HTR-8/SVneo (cell line): ENCODE measurements at regions not wholly inside any gene's neighbourhood (a gene's known extent, or its start where the extent isn't known, plus 50 kb on each side); places are given as distances from the start of the nearest gene placed in this dataset.

Experiments used
- DNase-seq: peaks from one replicate; pipeline ENCODE4 v3.0.0; 2011; ENCODE audit warnings: low spot score, mixed read lengths; ENCODE audit not compliant: insufficient read length
- FAIRE-seq: peaks from 2 replicates; lab custom pipeline; 2011; peaks lifted over from hg19 to GRCh38; lab: Jason Lieb, UNC

GRCh38 chr18:29664278-29665036, 1378.1 kb downstream of the DSC3 start:
- no peak for DNase-seq
- no peak for FAIRE-seq

- DNase-seq, result no peak
- no peak for FAIRE-seq
Measured at GRCh38 chr18:29661924-29662323, 1380.6 kb downstream of the DSC3 start.

- FAIRE-seq (no peak), DNase-seq (no peak)
Measured at GRCh38 chr18:29660777-29661176, 1381.8 kb downstream of the DSC3 start.

GRCh38 chr18:29653671-29654215, 1388.8 kb downstream of the DSC3 start:
- no peak for DNase-seq
- no peak for FAIRE-seq

- FAIRE-seq (no peak), DNase-seq (no peak)
Measured at GRCh38 chr18:29652797-29653196, 1389.7 kb downstream of the DSC3 start.

- no peak for DNase-seq
- FAIRE-seq, result no peak
Measured at GRCh38 chr18:29651122-29651680, 1391.3 kb downstream of the DSC3 start.

GRCh38 chr18:29648891-29649290, 1393.7 kb downstream of the DSC3 start:
- DNase-seq, result no peak
- no peak for FAIRE-seq

GRCh38 chr18:29647700-29648099, 1394.8 kb downstream of the DSC3 start:
- no peak for DNase-seq
- FAIRE-seq, result no peak

GRCh38 chr18:29644276-29644675, 1398.3 kb downstream of the DSC3 start:
- no peak for DNase-seq
- no peak for FAIRE-seq

- FAIRE-seq (no peak), DNase-seq (no peak)
Measured at GRCh38 chr18:29629493-29630036, 1413.0 kb downstream of the DSC3 start.

GRCh38 chr18:29626094-29626493, 1416.4 kb downstream of the DSC3 start:
- FAIRE-seq, result no peak
- DNase-seq, result no peak

- FAIRE-seq, result no peak
- no peak for DNase-seq
Measured at GRCh38 chr18:29616867-29617266, 1425.7 kb downstream of the DSC3 start.

- DNase-seq (no peak), FAIRE-seq (no peak)
Measured at GRCh38 chr18:29608982-29609381, 1432.1 kb upstream of the CDH2 start.

GRCh38 chr18:29605365-29605764, 1428.4 kb upstream of the CDH2 start:
- DNase-seq, result no peak
- no peak for FAIRE-seq

GRCh38 chr18:29596959-29597358, 1420.0 kb upstream of the CDH2 start:
- no peak for FAIRE-seq
- no peak for DNase-seq

GRCh38 chr18:29594493-29594892, 1417.6 kb upstream of the CDH2 start:
- FAIRE-seq (no peak), DNase-seq (no peak)

- DNase-seq, result no peak
- no peak for FAIRE-seq
Measured at GRCh38 chr18:29588446-29589100, 1411.6 kb upstream of the CDH2 start.

GRCh38 chr18:29586210-29586609, 1409.3 kb upstream of the CDH2 start:
- FAIRE-seq (no peak), DNase-seq (no peak)

GRCh38 chr18:29560270-29560669, 1383.3 kb upstream of the CDH2 start:
- DNase-seq, result no peak
- FAIRE-seq, result no peak

- no peak for FAIRE-seq
- DNase-seq, result no peak
Measured at GRCh38 chr18:29556070-29556469, 1379.1 kb upstream of the CDH2 start.

GRCh38 chr18:29549759-29550158, 1372.8 kb upstream of the CDH2 start:
- DNase-seq, result no peak
- FAIRE-seq, result no peak
